ENCODE measurements at regions not wholly inside any gene's neighbourhood (a gene's known extent, or its start where the extent isn't known, plus 50 kb on each side); places are given as distances from the start of the nearest gene placed in this dataset.

DNA sequence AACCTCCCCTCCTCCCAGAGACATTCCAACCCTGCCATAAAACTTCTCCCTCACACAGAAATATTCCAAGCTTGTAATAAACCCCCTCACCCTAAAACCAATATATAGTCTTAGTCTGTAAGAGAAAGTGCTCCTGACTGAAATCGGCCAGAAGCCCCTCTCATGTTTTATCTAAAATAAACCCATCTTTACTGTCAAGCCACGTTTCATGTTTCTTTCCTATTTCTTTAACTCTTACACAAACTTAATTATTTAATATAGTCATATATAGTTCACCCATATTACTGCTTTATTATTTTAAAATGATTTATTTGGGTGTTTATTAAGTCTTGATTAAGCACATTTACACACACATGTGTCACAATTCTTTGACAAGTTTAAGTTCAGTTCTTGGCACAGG, 191.3 kb upstream of the AADAT start:
- H3K27ac ChIP-seq: no peak overlapping the region
- TF ChIP-seq, protein P1, sequence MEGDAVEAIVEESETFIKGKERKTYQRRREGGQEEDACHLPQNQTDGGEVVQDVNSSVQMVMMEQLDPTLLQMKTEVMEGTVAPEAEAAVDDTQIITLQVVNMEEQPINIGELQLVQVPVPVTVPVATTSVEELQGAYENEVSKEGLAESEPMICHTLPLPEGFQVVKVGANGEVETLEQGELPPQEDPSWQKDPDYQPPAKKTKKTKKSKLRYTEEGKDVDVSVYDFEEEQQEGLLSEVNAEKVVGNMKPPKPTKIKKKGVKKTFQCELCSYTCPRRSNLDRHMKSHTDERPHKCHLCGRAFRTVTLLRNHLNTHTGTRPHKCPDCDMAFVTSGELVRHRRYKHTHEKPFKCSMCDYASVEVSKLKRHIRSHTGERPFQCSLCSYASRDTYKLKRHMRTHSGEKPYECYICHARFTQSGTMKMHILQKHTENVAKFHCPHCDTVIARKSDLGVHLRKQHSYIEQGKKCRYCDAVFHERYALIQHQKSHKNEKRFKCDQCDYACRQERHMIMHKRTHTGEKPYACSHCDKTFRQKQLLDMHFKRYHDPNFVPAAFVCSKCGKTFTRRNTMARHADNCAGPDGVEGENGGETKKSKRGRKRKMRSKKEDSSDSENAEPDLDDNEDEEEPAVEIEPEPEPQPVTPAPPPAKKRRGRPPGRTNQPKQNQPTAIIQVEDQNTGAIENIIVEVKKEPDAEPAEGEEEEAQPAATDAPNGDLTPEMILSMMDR (conservative IDR thresholded peaks at IDR 0.05): no peak

DNA sequence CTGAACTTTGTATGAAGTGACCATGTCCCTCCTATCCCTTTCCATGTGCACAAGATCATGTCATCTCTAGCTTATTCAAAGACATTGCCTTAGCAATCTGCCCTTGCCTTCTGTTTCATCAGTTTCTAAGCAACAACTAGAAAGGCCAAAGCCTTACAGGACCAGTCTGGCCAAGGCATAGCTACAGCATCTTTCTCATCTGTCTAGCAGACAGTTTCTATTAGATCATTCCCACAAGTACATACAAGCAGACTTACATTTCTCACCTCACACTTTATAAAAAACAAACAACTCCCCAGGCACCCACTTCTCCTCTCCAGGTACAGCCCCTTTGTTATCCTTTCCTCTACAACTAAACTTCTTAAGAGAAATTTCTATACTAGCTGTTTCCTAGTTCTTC, 188.7 kb upstream of the AADAT start:
- TF ChIP-seq, protein P1 (conservative IDR thresholded peaks at IDR 0.05): no peak
- no peak overlapping the region for H3K27ac ChIP-seq

DNA sequence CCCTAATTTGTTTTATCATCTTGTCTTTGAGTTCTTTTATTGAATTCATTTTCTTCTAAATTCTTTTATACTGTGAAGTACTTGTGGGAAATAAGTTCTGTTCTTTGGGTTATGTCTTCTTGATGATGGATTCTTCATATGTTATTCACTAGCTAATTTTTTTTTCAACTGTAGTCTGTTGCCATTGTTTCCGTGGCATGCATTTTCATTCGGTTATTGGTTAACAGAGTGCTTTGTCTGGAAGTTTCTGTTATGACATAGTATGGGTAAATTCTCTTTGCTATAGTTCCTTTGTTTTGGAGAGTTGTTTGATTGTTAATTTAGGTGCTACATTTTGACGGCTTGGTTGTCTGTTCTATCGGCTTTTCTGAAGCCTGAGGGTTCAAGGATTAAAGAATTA, 184.9 kb upstream of the AADAT start:
- TF ChIP-seq, protein P1 (conservative IDR thresholded peaks at IDR 0.05): no peak

DNA sequence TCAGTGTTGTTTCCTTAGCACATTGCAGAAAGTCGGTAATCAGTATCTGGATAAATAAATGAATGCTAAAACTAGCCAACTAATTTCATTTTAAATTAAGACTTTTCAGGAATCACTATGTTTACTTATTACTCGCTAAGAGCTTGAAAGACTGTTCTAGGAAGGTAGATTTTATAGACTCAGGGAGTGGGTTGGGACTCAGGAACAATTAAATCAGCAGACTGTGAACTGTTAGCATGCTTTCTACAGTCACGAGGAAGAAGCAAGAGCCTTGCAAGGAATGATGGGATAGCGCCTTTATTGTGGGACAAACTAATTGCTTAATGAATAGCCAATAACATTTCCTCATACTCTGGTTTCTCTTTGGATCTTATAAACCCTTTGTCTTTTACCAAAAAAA, 183.2 kb upstream of the AADAT start:
- TF ChIP-seq, protein P1 (conservative IDR thresholded peaks at IDR 0.05): no peak
- no peak overlapping the region for H3K27ac ChIP-seq

More for the DNA sequence above, 184.9 kb upstream of the AADAT start:
- no peak overlapping the region for H3K27ac ChIP-seq

DNA sequence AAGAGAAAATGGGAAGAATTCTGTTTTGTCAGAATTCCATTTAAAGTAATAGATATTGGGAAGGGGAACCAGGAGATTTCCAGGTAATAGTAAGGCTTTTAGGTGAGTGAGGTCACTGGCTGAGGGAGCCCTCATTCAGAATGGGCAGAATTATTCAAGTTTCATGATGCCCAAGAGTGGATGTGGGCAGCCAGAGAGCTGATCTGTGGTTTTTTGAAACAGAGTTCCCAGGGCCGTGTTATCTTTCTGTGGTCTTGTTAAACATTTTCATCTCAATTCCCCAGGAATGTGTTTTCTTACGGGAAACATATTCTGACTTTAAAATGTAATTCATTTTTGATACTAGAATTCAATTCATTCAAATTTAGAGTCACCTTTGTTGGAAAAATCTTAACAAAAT, 182.0 kb upstream of the AADAT start:
- TF ChIP-seq, protein P1 (conservative IDR thresholded peaks at IDR 0.05): no peak
- no peak overlapping the region for H3K27ac ChIP-seq

DNA sequence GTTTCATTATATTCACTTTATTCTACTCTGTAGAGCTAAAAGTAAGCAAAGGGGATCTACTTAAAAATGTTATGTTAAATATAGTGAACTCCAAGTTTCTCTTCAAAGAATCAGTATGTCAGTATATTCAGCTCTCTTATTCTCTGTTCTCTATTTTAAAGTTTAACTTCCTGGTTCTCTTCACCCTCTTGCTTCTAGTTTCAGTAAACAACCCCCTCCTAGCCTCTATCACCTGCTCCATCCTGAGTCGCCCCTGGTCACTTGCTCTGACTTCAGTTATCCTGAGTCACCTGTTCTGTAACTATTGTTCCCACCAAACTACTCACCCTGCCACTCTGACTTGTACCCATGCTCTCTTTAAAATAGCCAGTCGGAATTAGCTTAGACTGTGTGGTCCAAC, 180.9 kb upstream of the AADAT start:
- no peak overlapping the region for H3K27ac ChIP-seq
- TF ChIP-seq, protein P1 (conservative IDR thresholded peaks at IDR 0.05): no peak

DNA sequence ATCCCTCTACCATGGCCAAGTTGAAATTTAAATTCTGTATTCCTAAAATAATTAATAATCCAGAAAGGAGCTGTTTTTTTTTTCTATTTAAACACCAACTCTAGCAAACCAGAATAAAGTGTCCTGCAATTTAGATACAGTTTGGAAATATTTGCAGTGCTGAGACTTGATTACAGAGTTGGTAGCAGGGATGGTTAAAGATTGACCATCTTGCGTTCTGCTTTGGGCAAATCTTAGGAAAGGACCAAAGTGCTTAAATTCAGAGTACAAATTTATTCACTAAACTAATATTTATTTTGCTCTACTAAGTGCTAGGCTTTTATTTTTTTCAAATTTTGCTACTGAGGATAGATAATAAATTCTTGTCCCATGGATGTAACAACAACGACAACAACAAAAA, 180.2 kb upstream of the AADAT start:
- H3K27ac ChIP-seq: no peak overlapping the region
- TF ChIP-seq, protein P1 (conservative IDR thresholded peaks at IDR 0.05): no peak
